Coronary artery (tissue), 2 donors: ENCODE measurements at regions not wholly inside any gene's neighbourhood (a gene's known extent, or its start where the extent isn't known, plus 50 kb on each side); places are given as distances from the start of the nearest gene placed in this dataset.

Source experiments
- DNase-seq: peaks from one replicate; pipeline ENCODE4 v3.0.0-alpha.2; 2017; ENCODE audit warnings: low spot score
- H3K27ac ChIP-seq, 2 donors: fragments of 200-600 bp; sonication (generic); one replicate each; pipeline ENCODE4 v1.5.1; 2016 to 2019
- H3K4me3 ChIP-seq: fragments of 200-600 bp; sonication (generic); 2 replicates; pipeline ENCODE4 v1.5.1; 2016; ENCODE audit warnings: mild to moderate bottlenecking, moderate library complexity
- TF ChIP-seq, protein P1 (sequence below): fragments of 200-600 bp; sonication (generic); IDR thresholded peaks from one replicate; pipeline ENCODE4 v1.5.1; 2019; ENCODE audit warnings: antibody characterized with exemption

DNA sequence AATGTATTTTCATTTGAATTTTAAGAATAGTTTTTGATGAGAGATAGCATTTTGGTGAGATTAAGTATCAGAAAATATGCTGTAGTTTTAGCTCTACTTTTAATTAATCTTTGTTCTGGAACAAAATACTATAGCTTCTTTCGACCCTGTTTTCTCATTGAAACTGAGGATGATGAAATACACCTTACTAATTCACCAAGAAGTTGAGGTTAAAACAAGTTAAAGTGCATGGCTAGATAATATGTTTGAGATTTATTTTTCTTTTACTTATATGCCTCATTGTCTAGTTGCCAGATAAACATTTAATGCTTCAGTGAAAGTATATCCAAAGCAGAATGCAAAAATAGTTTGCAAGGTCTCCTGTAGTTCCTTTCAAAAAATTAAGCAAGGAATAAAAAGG lies 140.1 kb upstream of the KCNN2 start:
- Histone ChIP-seq H3K4me3 (no peak overlapping the region), H3K27ac (no peak overlapping the region)
- TF ChIP-seq, protein P1, sequence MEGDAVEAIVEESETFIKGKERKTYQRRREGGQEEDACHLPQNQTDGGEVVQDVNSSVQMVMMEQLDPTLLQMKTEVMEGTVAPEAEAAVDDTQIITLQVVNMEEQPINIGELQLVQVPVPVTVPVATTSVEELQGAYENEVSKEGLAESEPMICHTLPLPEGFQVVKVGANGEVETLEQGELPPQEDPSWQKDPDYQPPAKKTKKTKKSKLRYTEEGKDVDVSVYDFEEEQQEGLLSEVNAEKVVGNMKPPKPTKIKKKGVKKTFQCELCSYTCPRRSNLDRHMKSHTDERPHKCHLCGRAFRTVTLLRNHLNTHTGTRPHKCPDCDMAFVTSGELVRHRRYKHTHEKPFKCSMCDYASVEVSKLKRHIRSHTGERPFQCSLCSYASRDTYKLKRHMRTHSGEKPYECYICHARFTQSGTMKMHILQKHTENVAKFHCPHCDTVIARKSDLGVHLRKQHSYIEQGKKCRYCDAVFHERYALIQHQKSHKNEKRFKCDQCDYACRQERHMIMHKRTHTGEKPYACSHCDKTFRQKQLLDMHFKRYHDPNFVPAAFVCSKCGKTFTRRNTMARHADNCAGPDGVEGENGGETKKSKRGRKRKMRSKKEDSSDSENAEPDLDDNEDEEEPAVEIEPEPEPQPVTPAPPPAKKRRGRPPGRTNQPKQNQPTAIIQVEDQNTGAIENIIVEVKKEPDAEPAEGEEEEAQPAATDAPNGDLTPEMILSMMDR = no peak
- no peak for DNase-seq

DNA sequence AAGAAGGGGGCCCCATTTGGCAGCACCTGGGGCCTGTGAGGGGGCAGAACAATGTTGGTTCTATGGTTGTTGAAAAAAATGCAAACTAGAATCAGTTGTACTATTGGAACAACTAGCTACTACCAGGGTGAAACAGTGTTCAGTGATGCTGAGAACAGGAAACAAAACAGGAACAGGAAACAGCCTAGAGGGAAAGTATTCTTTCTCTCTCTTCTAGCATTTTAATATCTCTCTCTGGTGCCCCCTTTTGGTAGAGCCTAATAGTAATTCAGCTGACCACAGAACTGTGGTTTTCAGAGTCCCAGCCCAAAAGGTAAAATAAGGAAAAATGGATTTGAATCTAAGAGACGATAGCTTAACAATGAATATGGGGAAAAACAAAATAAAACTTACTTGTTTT lies 138.0 kb upstream of the KCNN2 start:
- no peak for DNase-seq
- H3K27ac ChIP-seq = no peak overlapping the region
- no peak overlapping the region for H3K4me3 ChIP-seq
- TF ChIP-seq, protein P1 = no peak

GRCh38 chr5:114237766-114238165 lies 124.1 kb upstream of the KCNN2 start:
- Histone ChIP-seq H3K4me3 (no peak overlapping the region), H3K27ac (no peak overlapping the region)
- DNase-seq = no peak
- TF ChIP-seq, protein P1 = no peak

- TF ChIP-seq, protein P1 = no peak
- Histone ChIP-seq H3K4me3 (no peak overlapping the region), H3K27ac (no peak overlapping the region)
- DNase-seq = no peak
These were observed 123.0 kb upstream of the KCNN2 start for GRCh38 chr5:114238771-114239313.

DNA sequence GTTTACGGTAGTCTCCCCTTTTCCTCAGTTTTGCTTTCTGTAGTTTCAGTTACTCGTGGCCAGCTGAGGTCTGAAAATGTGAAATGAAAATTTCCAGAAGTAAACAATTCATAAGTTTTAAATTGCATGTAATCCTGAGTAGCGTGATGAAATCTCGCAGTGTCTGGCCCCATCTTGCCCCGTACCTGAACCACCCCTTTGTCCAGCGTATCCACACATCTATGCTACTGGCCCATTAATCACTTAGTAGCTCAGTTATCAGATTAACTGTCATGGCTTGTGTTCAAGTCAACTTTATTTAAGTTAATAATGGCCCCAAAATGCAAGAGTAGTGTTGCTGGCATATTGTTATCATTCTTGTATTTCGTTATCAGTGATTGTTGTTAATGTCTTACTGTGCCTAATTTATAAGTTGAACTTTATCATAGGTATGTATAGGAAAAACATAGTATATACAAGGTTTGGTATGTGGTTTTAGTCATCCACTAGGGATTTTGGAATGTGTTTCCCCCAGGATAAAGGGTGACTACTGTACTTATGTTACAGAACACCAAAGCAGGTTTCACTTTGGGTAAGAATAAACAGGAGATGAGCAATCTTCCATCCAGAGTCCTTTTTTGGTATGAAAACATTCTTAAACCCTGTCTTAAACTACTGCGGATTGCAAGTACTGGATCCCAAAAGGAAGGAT lies 118.4 kb upstream of the KCNN2 start:
- no peak for DNase-seq
- TF ChIP-seq, protein P1 = no peak
- Histone ChIP-seq H3K27ac (no peak overlapping the region), H3K4me3 (no peak overlapping the region)

GRCh38 chr5:114243972-114244317 lies 117.9 kb upstream of the KCNN2 start:
- TF ChIP-seq, protein P1 = no peak
- no peak overlapping the region for H3K4me3 ChIP-seq
- no peak overlapping the region for H3K27ac ChIP-seq
- DNase-seq = no peak

GRCh38 chr5:114249823-114250222 lies 112.0 kb upstream of the KCNN2 start:
- DNase-seq = no peak
- TF ChIP-seq, protein P1 = no peak
- Histone ChIP-seq H3K27ac (no peak overlapping the region), H3K4me3 (no peak overlapping the region)
